Activated CD4-positive, alpha-beta T cell treated with anti-CD3 and anti-CD28 coated beads for 48 hours (primary cell): ENCODE measurements at regions not wholly inside any gene's neighbourhood (a gene's known extent, or its start where the extent isn't known, plus 50 kb on each side); places are given as distances from the start of the nearest gene placed in this dataset.
"Not testable (repeated sequence)": the region's sequence is repeated elsewhere in the genome, so short reads cannot be mapped to it uniquely, and the experiment has no call there.

Experiments used
- DNase-seq: peaks from one replicate; pipeline ENCODE4 v3.0.0-alpha.2; 2020

DNA sequence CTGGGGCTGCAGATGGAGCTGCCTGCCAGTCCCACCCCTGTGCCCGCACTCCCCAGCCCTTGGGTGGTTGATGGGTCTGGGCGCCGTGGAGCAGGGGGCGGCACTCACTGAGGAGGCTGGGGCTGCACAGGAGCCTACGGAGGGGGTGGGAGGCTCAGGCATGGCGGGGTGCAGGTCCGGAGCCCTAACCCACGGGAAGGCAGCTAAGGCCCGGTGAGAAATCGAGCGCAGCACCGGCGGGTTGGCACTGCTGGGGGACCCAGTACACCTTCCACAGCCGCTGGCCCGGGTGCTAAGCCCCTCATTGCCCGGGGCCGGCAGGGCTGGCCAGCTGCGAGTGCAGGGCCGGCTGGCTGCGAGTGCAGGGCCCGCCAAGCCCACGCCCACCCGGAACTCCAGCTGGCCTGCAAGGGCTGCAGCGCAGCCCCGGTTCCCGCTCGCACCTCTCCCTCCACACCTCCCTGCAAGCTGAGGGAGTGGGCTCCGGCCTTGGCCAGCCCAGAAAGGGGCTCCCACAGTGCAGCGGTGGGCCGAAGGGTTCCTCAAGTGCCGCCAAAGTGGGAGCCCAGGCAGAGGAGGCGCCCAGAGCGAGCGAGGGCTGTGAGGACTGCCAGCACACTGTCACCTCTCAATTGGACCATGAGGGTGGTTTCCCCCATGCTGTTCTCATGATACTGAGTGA, 80.8 kb upstream of the LUZP2 start:
- not testable (repeated sequence) for DNase-seq

DNA sequence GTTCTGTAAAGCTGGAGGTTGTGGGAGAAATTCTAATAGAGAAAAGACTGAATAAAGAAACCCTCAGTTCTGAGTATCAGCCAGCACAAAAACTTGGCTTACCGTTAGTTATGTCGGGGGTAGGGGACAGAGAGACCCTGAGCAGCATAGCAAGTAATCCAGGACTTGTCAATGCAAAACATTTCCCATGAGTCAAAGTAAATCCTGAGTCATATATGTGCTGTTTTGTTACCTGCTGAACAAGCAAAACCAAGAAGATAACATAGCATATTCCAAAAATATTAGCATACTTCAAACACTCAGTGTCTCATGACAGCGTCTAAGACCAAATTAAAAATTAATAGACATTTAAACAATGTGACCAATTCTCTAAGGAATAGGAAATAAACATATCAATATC, 75.1 kb upstream of the LUZP2 start:
- no peak for DNase-seq

DNA sequence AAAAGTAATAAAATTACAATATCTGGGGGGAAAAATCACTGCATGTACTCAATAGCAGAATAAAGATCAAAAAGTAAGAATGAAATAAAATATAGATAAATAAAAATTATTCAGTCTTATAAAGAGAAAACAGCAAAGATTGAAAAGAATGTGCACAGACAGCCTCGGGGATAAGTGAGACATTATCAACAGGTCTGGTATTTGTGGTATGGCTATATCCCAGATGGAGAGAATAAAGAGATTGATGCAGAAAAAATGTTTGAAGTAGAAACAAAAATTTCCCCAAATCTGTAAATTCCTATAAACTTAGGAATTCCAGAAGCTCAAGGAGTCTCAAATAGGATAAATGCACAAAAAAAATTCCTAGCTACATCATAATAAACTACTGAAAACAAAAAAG, 74.5 kb upstream of the LUZP2 start:
- no peak for DNase-seq

DNA sequence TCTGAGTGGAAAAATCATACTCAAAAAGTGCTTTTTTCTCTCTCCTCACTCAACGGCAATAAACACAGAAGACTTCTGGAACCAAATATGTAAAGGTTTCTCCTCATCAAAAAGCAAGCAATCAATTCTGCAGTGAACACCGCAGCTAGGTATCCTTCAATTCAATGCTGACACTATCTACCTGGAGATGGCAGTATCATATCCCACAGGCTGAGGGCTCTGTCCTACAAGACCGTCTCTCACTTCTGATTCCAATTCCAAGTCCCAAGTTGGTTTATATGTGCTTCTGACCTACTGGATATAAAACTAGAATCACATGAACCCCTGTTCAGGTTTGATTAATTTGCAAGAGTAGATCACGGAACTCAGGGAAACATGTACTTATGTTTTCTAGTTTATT, 59.7 kb upstream of the LUZP2 start:
- DNase-seq: no peak
